Naive thymus-derived CD8-positive, alpha-beta T cell (primary cell): ENCODE measurements at regions not wholly inside any gene's neighbourhood (a gene's known extent, or its start where the extent isn't known, plus 50 kb on each side); places are given as distances from the start of the nearest gene placed in this dataset.
A peak's percentile ranks its signal among the peaks of the same experiment; 100 is the strongest.

Source experiments
- ATAC-seq, 2 donors: fragments of 150-1000 bp; cut with Tn5 transposase in 1 of 2; sonication (Bioruptor Pico), chemical (Tn5 transposase) in 1 of 2; 1 replicate in 1 of 2; 2 replicates in 1 of 2; pipeline ENCODE4 v1.10.0; 2021; ENCODE audit warnings: mild to moderate bottlenecking in 2 of 2, moderate library complexity in 2 of 2
- POLR2A ChIA-PET: fragments of 350-600 bp; sonication (Branson Sonifier 250); formaldehyde crosslinking; loops from one replicate; lab custom pipeline; 2021; ENCODE audit warnings: antibody characterized with exemption; lab: Charles Lee
- DNase-seq, 10 donors: peaks; one replicate each; pipeline versions ENCODE4 v3.0.0 to v3.0.0-alpha.2; 2020 to 2022
- H3K27ac Mint-ChIP-seq, 10 donors: one replicate each; pipeline ENCODE4 v1.8.0; 2020 to 2022; ENCODE audit warnings: mild to moderate bottlenecking in 10 of 10, mixed read lengths in 10 of 10, moderate library complexity in 4 of 10, inconsistent platforms in 1 of 10
- H3K27me3 Mint-ChIP-seq, 5 donors: one replicate each; pipeline ENCODE4 v1.8.0; 2021 to 2022; ENCODE audit warnings: mixed read lengths in 5 of 5
- H3K36me3 Mint-ChIP-seq, 3 donors: one replicate each; pipeline ENCODE4 v1.8.0; 2020 to 2022; ENCODE audit warnings: mixed read lengths in 3 of 3, mild to moderate bottlenecking in 2 of 3, inconsistent platforms in 1 of 3
- H3K4me1 Mint-ChIP-seq, 4 donors: one replicate each; pipeline ENCODE4 v1.8.0; 2021 to 2022; ENCODE audit warnings: mixed read lengths in 4 of 4
- H3K4me3 Mint-ChIP-seq, 10 donors: one replicate each; pipeline ENCODE4 v1.8.0; 2020 to 2022; ENCODE audit warnings: mild to moderate bottlenecking in 10 of 10, mixed read lengths in 10 of 10, moderate library complexity in 6 of 10, inconsistent platforms in 1 of 10
- H3K9me3 Mint-ChIP-seq, 9 donors: one replicate each; pipeline ENCODE4 v1.8.0; 2020 to 2022; ENCODE audit warnings: mixed read lengths in 9 of 9, mild to moderate bottlenecking in 3 of 9, inconsistent platforms in 1 of 9, moderate library complexity in 1 of 9

DNA sequence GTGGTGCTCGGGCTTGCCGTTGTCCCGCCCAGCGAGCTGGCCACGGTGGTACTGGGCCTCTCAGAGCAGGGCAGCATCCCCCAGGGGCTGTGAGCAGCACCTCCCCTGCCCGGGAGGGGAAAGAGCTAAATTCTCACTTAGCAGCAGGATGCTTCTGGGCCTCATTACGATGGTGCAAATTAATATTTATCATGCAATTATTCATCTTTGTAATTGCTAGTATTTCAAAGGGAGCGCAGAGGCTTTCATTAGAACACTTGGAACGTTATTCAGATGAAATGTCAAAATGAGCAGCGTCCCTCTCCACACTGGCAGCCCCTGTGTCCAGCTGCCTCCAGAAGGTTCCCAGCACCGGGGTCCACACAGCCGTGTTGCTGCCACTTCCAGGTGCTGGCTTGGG lies 95.9 kb upstream of the PRR5 start:
- Mint-ChIP-seq H3K27me3 (peaks cover 2 to 26% (median 9%) of the 10 kb centered on the region in 5 donors), H3K4me1 (peaks cover 0 to 18% (median 2%) of the 10 kb centered on the region in 4 donors), H3K9me3 (peaks cover 0 to 13% (median 4%) of the 10 kb centered on the region in 9 donors), H3K27ac (no peak overlapping the region), H3K4me3 (no peak overlapping the region), H3K36me3 (no peaks in the 10 kb centered on the region)
- POLR2A ChIA-PET, result no interaction called here
- DNase-seq (no peak), ATAC-seq (no peak)

DNA sequence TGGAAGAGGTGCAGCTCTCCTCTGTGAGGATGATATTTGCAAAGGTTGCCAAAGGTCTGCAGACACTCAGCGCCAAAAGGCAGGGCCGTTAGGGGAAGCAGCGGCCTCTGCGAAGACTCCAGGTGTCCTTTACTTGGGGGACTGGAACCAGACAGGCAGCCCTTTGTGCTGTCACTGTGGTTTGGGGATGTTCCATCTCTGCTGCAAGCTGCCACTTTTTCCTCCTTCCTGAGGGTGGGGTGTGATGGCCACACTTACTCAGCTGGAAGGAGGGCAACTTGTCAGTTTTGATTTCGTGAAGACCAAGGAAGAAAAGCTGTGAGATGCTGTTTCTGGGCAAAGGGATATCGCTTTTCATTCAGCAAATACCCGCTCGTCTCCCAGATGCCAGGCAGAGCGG lies 96.5 kb upstream of the PRR5 start:
- POLR2A ChIA-PET, result no interaction called here
- Mint-ChIP-seq H3K4me1 (peaks cover 0 to 18% (median 2%) of the 10 kb centered on the region in 4 donors), H3K36me3 (no peaks in the 10 kb centered on the region), H3K27me3 (peaks cover 2 to 26% (median 9%) of the 10 kb centered on the region in 5 donors), H3K4me3 (no peak overlapping the region), H3K9me3 (peaks cover 0 to 10% (median 4%) of the 10 kb centered on the region in 9 donors), H3K27ac (no peak overlapping the region)
- DNase-seq, result no peak
- ATAC-seq, result no peak

DNA sequence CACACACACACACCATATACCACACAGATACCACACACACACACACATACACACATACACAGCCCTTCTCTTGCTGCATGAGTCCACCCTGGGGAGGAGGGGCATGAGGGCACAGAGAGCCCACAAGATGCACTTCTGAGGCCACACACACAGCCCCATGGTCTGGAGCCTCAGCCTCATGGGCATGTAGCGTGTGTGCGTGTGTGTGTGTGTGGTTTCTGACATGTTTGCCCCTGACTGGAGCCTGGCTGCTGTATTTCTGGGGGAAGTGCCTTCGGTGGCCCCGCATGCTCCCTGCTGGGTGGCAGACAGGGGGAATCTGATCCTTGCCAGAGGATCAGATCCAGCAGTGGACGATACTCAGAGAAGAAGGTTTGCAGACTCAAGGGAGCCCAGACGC lies 97.0 kb upstream of the PRR5 start:
- Mint-ChIP-seq H3K4me3 (no peak overlapping the region), H3K27ac (no peak overlapping the region), H3K9me3 (peaks cover 0 to 5% (median under 1%) of the 10 kb centered on the region in 9 donors), H3K27me3 (peaks cover 2 to 26% (median 9%) of the 10 kb centered on the region in 5 donors), H3K36me3 (no peaks in the 10 kb centered on the region), H3K4me1 (peaks cover 0 to 20% (median 2%) of the 10 kb centered on the region in 4 donors)
- ATAC-seq (no peak), DNase-seq (no peak)
- POLR2A ChIA-PET, result no interaction called here

DNA sequence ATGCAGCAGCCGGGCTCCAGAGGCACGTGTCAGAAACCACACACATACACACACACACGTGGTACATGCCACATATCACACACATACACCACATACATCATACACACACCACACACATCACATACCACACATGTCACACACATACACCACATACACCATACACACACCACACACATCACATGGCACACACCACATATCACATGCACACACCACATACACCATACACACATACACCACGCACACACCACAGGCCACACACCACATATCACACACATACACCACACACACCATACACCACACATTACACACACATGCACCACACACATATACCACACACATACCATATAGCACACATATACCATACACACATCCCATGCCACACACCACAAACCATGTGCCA lies 97.5 kb upstream of the PRR5 start:
- Mint-ChIP-seq H3K36me3 (no peaks in the 10 kb centered on the region), H3K4me3 (no peak overlapping the region), H3K27ac (no peak overlapping the region), H3K4me1 (peaks cover 0 to 20% (median 2%) of the 10 kb centered on the region in 4 donors), H3K27me3 (peaks cover 2 to 26% (median 9%) of the 10 kb centered on the region in 5 donors), H3K9me3 (peaks cover 0 to 1% (median 0%) of the 10 kb centered on the region in 9 donors)
- ATAC-seq, result no peak
- DNase-seq, result no peak
- POLR2A ChIA-PET, result no interaction called here

DNA sequence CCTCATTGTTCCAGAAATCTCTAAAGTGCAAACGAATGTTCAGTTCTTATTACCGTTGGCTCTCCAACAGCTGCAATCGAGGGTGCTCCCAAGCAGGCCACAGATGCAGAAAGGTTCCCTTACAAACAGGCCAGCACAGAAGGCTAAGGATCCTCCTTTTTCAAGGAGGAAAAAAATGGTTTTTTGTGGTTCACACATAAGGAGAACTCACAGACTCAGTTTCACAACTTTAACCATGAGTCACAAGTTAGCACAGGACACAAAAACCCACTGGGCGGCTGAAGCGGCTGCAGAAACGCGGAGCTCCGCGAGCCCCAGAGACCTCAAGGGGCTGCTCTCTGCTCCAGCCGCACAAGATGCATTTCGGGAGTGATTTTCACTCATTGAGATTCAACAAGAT lies 98.2 kb upstream of the PRR5 start:
- ATAC-seq (no peak), DNase-seq (no peak)
- Mint-ChIP-seq H3K36me3 (no peaks in the 10 kb centered on the region), H3K4me3 (no peak overlapping the region), H3K27ac (no peak overlapping the region), H3K9me3 (no peaks in the 10 kb centered on the region), H3K4me1 (peaks cover 0 to 20% (median 2%) of the 10 kb centered on the region in 4 donors), H3K27me3 (peaks cover 2 to 26% (median 9%) of the 10 kb centered on the region in 5 donors)
- POLR2A ChIA-PET, result no interaction called here

DNA sequence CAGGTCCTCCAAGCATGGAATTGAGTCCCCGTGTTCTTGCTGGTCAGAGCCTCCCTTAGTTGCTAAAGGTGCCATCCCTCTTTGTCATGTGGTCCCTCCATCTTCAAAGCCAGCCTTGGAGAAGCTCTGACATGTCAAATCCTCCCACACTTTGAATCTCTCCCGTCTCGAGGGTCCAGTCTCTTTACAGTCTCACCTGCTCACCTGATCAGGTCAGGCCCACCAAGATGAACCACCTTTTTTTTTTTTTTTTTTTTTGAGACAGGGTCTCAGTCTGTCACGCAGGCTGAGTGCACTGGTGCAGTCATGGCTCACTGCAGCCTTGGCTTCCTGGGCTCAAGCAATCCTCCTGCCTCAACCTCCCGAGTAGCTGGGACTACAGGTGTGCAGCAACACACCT lies 100.3 kb upstream of the PRR5 start:
- ATAC-seq, result no peak
- no peak overlapping the region for H3K27ac Mint-ChIP-seq
- no peak for DNase-seq
- no peak overlapping the region for H3K4me3 Mint-ChIP-seq
- peaks cover 0 to 20% (median 2%) of the 10 kb centered on the region in 4 donors for H3K4me1 Mint-ChIP-seq
- POLR2A ChIA-PET, result no interaction called here
- H3K9me3 Mint-ChIP-seq, result no peaks in the 10 kb centered on the region
- peaks cover under 1 to 27% (median 7%) of the 10 kb centered on the region in 5 donors for H3K27me3 Mint-ChIP-seq
- no peaks in the 10 kb centered on the region for H3K36me3 Mint-ChIP-seq

DNA sequence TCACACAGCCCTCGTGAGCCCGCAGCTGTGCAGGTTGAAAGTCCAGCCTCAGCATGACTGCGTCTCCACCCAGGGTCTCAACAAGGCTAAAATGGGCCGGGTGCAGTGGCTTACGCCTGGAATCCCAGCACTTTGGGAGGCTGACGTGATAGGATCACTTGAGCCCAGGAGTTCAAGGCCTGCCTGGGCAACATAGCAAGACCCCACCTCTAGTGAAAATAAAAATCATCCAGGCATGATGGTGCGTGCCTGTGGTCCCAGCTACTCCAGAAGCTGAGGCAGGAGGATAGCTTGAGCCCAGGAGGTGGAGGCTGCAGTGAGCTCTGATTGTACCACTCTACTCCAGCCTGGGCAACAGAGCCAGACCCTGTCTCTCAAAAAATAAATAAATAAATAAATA lies 100.8 kb upstream of the PRR5 start:
- H3K27me3 Mint-ChIP-seq, result peaks cover 0 to 25% (median 7%) of the 10 kb centered on the region in 5 donors
- H3K9me3 Mint-ChIP-seq, result no peaks in the 10 kb centered on the region
- no peak overlapping the region for H3K27ac Mint-ChIP-seq
- no peak overlapping the region for H3K4me3 Mint-ChIP-seq
- POLR2A ChIA-PET, result no interaction called here
- ATAC-seq (no peak), DNase-seq (no peak)
- H3K36me3 Mint-ChIP-seq, result no peaks in the 10 kb centered on the region
- peaks cover 0 to 20% (median 2%) of the 10 kb centered on the region in 4 donors for H3K4me1 Mint-ChIP-seq

DNA sequence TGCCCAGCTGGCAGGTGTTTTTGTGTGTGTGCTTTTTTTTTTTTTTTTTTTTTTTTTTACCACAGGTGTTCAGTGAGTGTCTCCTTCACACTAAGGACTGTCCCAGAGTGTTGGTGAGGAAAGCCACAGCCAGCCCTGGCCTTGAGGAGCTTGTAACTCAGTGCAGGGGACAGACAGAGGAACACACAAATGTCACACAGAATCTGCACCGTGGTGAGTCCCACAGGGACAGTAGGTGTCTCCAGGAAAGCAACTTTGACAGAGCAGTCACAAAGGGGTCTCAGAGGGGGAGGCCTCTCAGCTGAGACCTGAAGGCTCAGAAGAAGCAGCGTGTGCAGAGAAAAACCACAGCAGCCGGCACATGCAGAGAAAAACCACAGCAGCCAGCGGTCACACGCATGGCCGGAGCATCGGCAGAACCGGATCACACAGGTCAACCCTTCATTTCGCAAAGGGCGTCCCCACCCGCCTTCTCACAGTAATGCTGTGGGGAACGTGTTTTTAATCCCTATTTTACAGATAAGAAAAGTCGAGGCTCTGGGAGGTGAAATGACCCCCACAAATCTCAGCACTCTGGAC lies 101.7 kb upstream of the PRR5 start:
- Mint-ChIP-seq H3K4me3 (peak overlapping the region in 1 of 10 donors; percentile 28), H3K9me3 (no peaks in the 10 kb centered on the region), H3K4me1 (peaks cover 0 to 22% (median 7%) of the 10 kb centered on the region in 4 donors), H3K27me3 (peaks cover under 1 to 22% (median 7%) of the 10 kb centered on the region in 5 donors), H3K36me3 (no peaks in the 10 kb centered on the region), H3K27ac (peak overlapping the region in 2 of 10 donors; percentile 29)
- ATAC-seq (no peak), DNase-seq (no peak)
- POLR2A ChIA-PET, result interaction anchor here (0.6 kb wide), 1 partner anchor 276 kb away, joined by 3 read pairs; no protein-coding TSS in a partner anchor

DNA sequence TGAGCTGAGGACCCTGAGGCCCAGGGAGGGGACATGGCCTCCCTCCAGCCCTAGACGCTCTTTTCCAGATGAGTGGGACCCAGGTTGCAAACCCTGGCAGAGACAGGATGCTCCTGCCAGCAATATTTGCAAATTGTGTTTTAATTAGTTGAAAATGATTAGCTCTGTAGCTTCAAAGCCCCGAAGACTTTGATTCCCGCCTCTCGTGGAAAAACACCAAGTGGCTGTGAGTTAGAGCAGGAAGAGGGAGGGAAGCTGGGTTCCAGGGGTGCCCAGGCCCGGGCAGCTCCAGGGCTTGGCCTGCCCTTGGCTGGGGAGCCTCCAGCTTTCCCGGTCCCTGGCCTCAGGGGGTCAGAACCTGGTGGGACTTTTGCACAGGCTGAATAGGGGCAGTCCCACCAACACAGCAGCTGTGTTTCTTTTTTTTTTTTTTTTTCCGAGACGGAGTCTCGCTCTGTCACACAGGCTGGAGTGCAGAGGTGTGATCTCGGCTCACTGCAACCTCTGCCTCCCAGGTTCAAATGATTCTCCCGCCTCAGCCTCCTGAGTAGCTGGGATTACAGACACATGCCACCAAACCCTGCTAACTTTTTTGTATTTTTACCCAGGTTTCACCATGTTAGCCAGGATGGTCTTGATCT lies 101.6 kb upstream of the RTL6 start:
- Mint-ChIP-seq H3K9me3 (no peaks in the 10 kb centered on the region), H3K27me3 (peaks cover 6 to 21% (median 8%) of the 10 kb centered on the region in 5 donors), H3K4me1 (peaks cover 0 to 16% (median 7%) of the 10 kb centered on the region in 4 donors), H3K36me3 (no peaks in the 10 kb centered on the region), H3K4me3 (no peak overlapping the region), H3K27ac (peak overlapping the region in 1 of 10 donors; percentile 21)
- POLR2A ChIA-PET, result interaction anchor here (0.5 kb wide), 1 partner anchor 711 kb away, joined by 3 read pairs; no protein-coding TSS in a partner anchor
- ATAC-seq (no peak), DNase-seq (no peak)

DNA sequence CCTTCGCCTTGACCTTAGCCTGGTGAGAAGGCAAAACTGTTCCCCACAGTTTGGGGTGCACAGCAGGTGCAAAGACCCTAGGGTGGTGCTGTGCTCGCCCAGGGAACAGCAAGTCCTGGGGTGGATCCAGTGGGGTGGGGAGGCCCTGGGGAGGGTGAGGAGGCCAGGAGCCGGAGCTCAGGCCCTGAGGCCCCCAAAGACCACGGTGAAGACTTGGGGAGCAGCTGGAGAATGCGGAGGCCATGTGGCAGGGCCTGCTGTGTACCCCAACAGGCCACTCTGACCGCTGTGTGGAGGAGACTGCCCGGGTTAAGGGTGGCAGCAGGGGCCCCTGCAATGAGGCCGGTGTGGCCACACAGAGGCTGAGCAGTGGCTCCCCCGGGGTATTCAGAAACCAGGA lies 101.1 kb upstream of the RTL6 start:
- no peaks in the 10 kb centered on the region for H3K36me3 Mint-ChIP-seq
- peaks cover 9 to 24% (median 13%) of the 10 kb centered on the region in 5 donors for H3K27me3 Mint-ChIP-seq
- ATAC-seq, result no peak
- peaks cover 0 to 14% (median 7%) of the 10 kb centered on the region in 4 donors for H3K4me1 Mint-ChIP-seq
- H3K4me3 Mint-ChIP-seq, result no peak overlapping the region
- no peaks in the 10 kb centered on the region for H3K9me3 Mint-ChIP-seq
- DNase-seq, result no peak
- POLR2A ChIA-PET, result interaction anchor here (0.5 kb wide), 1 partner anchor 711 kb away, joined by 3 read pairs; no protein-coding TSS in a partner anchor
- H3K27ac Mint-ChIP-seq, result no peak overlapping the region

DNA sequence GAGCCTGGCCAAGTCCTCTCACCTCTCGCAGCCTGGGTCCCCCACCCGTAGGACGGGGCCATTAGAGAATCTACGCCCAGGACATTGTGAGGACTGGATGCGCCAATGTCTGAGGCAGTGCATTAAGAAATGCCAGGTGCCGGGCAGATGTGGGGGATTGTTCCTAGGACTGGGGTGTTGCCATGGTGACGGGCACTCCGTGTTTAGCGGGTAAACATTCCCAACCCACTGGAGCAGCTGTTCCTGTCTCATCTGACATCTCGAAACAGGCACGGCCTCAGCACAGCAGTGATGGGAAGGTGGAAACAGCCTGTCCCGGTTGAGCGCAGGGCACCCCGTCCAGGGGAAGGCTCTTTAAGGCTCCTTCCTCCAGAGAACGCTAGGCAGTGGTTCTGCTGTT lies 99.6 kb upstream of the RTL6 start:
- POLR2A ChIA-PET, result no interaction called here
- H3K27ac Mint-ChIP-seq, result no peak overlapping the region
- H3K9me3 Mint-ChIP-seq, result no peaks in the 10 kb centered on the region
- no peak for DNase-seq
- no peak for ATAC-seq
- H3K4me1 Mint-ChIP-seq, result peaks cover 0 to 8% (median 6%) of the 10 kb centered on the region in 4 donors
- H3K36me3 Mint-ChIP-seq, result no peaks in the 10 kb centered on the region
- H3K27me3 Mint-ChIP-seq, result peaks cover 9 to 34% (median 15%) of the 10 kb centered on the region in 5 donors
- no peak overlapping the region for H3K4me3 Mint-ChIP-seq

DNA sequence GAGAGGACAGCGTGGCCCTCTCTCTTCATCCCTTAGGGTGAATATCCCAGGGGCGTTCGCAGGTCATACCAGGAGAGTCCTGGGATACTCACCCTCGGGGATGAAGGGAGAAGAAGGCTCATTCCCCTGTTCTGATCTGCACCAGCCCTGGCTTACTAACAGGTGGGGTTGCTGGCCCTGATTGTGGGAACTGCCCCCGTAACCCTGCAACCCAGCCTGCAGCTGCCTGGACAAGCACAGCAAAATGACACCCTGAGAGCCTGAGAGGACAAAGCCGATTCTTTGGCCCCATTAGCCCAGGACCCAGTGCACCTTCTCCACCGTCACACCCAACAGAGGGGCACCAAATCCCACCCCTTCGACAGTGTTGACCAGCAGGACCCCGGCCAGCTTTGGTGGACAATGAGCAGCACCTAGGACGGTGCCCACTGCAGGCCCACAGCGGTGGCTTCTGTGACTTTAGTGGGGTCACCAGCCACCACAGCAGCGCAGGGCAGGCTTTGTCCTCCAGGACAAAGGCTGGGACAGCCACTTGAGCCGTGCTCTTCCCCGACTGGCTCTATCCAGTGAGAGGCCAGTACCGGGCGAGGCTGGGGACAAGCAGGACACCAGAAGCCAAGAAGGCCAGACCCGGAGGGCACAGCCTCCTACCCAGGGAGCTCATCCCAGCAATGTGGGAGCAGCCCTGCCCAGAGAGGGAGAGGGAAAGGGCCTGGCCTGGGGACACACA lies 98.5 kb upstream of the RTL6 start:
- no peak overlapping the region for H3K4me3 Mint-ChIP-seq
- no peaks in the 10 kb centered on the region for H3K36me3 Mint-ChIP-seq
- peaks cover 9 to 34% (median 15%) of the 10 kb centered on the region in 5 donors for H3K27me3 Mint-ChIP-seq
- H3K9me3 Mint-ChIP-seq, result no peaks in the 10 kb centered on the region
- POLR2A ChIA-PET, result no interaction called here
- ATAC-seq (no peak), DNase-seq (no peak)
- peak overlapping the region in 2 of 10 donors; percentile 27 to 51 for H3K27ac Mint-ChIP-seq
- H3K4me1 Mint-ChIP-seq, result peaks cover 0 to 8% (median 6%) of the 10 kb centered on the region in 4 donors
